NCI-H1436 treated with DMSO at 0.1 percent for 48 hours (cell line): ENCODE measurements at regions not wholly inside any gene's neighbourhood (a gene's known extent, or its start where the extent isn't known, plus 50 kb on each side); places are given as distances from the start of the nearest gene placed in this dataset.
"Not testable (repeated sequence)": the region's sequence is repeated elsewhere in the genome, so short reads cannot be mapped to it uniquely, and the experiment has no call there.

ENCODE experiments used
- DNase-seq: peaks from one replicate; lab custom pipeline; 2025; lab: John Stamatoyannopoulos, UW

GRCh38 chr13:22846551-22846950, 334.2 kb upstream of the SGCG start:
- no peak for DNase-seq

GRCh38 chr13:22848539-22849052, 332.2 kb upstream of the SGCG start:
- no peak for DNase-seq

GRCh38 chr13:22855926-22856325, 324.9 kb upstream of the SGCG start:
- DNase-seq = no peak

- not testable (repeated sequence) for DNase-seq
Measured at GRCh38 chr13:22858980-22859379, 321.8 kb upstream of the SGCG start.

DNA sequence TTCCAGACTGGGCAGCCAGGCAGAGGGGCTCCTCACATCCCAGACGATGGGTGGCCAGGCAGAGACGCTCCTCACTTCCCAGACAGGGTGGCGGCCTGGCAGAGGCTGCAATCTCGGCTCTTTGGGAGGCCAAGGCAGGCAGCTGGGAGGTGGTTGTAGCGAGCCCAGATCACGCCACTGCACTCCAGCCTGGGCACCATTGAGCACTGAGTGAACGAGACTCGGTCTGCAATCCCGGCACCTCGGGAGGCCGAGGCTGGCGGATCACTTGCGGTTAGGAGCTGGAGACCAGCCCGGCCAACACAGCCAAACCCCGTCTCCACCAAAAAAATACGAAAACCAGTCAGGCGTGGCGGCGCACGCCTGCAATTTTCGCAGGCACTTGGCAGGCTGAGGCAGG, 321.4 kb upstream of the SGCG start:
- not testable (repeated sequence) for DNase-seq

- no peak for DNase-seq
Measured at GRCh38 chr13:22861958-22862466, 318.8 kb upstream of the SGCG start.

DNA sequence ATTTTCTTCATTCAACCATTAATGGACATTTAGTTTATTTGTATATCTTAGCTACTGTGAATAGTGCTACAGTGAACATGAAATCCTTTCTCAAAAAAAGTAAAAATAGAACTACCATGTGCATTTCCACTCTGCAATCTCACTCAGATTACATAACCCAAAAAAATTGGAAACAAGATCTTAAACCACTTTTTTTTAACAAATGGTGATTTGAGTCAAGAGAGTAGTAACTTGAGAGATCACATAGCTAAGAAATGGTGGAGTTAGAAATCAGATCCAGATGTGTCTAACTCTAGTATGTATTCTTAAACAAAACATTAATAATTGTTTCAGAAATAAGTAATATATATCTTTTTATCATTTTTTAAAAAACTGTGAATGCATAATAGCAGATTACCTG, 318.3 kb upstream of the SGCG start:
- DNase-seq = no peak

DNA sequence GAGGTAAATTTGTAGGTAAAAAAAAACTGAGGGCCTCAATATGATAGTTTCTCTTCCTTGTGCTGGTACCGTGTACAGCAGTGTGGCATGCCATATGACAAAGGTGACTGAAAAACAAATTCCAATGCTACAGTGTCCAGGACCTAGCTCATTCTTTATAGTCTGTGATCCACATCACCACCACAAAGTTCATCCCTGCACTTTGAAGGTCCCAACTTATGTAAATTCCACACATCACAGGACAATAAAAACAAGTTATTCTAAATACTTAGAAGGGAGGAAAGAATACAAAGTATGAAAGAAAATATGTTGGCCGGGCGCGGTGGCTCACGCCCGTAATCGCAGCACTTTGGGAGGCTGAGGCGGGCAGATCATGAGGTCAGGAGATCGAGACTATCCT, 314.6 kb upstream of the SGCG start:
- DNase-seq = no peak

GRCh38 chr13:22871231-22871630, 309.5 kb upstream of the SGCG start:
- no peak for DNase-seq

DNA sequence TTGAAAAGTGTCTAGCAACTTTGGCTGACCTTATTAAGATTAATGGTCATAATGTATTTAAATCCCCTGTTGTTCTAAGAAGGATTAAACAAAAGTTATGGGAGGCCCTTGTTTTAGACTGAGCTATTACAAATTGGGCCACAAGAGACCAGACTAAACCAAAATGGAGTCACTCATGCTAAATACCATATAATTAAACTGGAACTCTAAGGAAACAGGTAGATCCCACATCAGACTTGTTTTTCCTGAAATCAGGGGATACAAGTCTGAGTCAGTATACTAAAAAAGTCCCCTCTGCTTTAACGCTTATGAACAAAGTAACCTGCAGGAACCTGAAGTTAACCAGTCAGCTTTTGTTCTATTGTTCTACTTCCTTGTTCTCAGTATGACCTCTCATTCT, 305.9 kb upstream of the SGCG start:
- DNase-seq = no peak

DNA sequence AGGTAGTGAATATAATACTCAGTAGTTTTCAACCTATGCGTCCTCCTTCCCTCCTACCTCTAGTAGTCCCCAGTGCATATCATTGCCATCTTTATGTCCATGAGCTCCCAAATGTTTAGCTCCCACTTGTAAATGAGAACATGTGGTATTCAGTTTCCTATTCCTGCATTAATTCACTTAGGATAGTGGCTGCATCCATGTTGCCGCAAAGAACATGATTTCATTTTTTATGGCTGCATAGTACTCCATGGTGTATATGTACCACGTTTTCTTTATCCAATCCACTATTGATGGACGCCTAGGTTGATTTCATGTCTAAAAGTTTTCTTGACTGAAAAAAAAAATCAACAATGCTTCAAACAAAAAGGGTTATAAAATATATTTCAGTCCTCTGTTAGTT, 303.4 kb upstream of the SGCG start:
- DNase-seq = no peak

- DNase-seq = no peak
Measured at GRCh38 chr13:22880741-22881720, 299.7 kb upstream of the SGCG start.

DNA sequence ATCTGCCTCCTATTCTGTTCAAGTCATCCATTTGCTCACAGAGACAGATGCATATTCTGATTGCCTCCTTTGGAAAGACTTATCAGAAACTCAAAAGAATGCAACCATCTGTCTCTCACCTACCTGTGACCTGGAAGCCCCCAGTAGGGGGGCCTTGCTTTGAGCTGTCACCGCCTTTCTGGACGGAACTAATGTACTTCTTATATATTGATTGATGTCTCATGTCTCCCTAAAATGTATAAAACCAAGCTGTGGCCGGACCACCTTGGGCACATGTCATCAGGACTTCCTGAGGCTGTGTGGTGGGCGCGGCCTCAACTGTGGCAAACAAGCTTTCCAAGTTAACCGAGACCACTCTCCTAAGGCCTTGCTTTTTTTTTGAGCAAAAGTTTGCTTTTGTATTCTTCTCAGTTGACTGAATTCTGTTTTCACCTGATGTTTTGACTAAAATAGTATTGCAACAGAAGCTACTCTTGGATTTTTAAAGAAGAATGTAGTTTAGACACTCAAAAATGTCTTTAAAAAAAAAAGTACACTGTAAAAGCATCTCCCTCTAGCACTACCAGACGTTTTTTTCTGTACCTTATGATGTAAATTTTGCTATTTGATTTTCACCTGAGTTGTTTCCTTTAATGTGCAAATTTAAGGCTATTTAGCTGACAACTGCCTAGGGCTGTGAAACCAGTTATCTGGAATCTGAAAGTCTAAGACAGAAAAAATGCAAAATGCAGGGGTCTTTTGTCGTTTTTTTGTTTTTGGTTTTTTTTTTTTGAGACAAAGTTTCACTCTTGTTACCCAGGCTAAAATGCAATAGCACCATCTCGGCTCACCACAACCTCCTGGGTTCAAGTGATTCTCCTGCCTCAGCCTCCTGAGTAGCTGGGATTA, 298.8 kb upstream of the SGCG start:
- not testable (repeated sequence) for DNase-seq

- no peak for DNase-seq
Measured at GRCh38 chr13:22883262-22883840, 297.4 kb upstream of the SGCG start.

- no peak for DNase-seq
Measured at GRCh38 chr13:22883956-22884355, 296.8 kb upstream of the SGCG start.

DNA sequence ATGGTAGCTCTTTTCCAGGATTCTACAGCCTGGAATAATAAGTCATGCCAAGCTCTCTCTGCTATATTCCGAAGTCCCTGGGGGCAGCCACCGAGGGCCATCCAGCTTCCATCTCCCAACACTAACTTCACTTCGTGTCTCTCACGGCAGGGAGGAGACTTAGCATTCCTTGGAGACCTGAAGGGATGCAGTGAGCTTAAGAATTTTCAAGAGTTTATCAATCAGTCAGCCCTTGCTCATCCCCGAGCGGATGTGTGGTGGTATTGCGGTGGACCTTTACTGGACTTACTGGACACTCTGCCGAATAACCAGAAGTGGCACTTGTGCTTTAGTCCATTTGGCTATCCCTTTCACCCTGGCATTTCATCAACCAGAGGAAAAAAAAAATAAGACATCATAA, 294.7 kb upstream of the SGCG start:
- DNase-seq = not testable (repeated sequence)

DNA sequence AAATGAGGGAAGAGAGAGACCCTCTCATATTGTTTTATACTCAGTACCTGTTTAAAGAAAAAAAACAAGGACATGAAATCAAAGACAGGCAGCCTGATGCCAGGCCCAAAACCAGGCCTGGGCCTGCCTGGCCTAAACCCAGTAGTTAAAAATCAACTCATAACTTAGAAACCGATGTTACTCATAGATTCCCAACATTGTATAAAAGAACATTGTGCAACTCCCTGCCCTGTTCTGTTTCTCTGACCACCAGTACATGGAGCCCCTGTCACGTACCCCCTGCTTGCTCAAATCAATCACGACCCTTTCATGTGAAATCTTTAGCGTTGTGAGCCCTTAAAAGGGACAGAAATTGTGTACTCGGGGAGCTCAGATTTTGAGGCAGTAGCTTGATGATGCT, 291.4 kb upstream of the SGCG start:
- not testable (repeated sequence) for DNase-seq

GRCh38 chr13:22893204-22893603, 287.6 kb upstream of the SGCG start:
- no peak for DNase-seq

DNA sequence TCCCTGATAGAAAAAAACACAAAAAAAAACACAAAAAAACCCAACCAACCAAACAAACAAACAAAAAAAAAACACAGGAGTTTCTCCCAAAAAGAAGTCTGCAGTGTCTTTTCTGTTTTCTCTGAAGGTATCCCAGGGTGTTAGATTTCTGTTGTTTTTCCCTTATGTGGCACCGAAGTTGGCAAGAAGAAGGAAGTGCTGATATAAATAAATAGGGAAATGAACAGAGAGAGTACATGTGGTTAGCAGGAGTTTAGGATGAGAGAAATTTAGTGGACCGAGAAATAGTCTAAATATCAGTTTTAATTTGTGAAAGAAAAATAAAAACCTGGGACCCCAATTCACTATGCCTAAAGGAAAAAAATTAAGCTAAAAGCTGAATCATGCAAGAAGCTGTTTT, 287.0 kb upstream of the SGCG start:
- DNase-seq = no peak

DNA sequence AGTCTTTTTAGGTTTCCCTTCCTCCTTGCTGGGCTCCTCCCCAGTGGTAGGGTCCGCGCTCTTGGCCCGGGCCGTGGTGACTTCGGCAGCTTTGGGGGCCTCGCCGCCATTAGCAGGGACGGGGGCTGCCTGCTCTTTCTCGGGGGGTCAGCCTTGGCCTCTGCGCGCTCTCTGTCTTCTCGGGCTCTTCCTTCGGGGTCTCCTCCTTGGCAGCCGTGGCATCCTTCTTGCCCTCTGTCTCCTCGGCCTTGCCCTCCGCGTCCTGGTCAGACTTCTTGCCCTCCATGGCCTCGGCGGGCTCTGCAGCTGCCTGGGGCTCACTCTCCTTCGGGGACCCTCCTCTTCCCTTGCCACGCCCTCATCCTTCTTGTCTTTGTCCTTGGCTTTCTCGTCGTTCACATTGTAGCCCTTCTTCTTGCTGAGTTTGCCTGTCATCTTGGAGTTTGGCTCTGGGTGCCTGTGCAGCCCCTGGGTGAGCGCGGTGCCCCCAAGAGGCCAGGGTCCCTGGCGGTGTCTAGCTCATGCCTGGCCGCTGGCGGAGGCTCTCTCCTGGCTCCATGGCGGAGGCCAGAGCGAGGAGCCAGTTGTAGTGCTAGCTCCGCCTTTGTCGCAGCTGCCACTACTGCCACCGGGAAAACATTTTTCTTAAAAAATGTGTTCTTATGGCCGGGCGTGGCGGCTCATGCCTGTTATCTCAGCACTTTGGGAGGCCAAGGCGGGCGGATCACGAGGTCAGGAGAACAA, 283.0 kb upstream of the SGCG start:
- no peak for DNase-seq

GRCh38 chr13:22900416-22900951, 280.3 kb upstream of the SGCG start:
- DNase-seq = not testable (repeated sequence)
